ENCODE measurements at regions not wholly inside any gene's neighbourhood (a gene's known extent, or its start where the extent isn't known, plus 50 kb on each side); places are given as distances from the start of the nearest gene placed in this dataset.

DNA sequence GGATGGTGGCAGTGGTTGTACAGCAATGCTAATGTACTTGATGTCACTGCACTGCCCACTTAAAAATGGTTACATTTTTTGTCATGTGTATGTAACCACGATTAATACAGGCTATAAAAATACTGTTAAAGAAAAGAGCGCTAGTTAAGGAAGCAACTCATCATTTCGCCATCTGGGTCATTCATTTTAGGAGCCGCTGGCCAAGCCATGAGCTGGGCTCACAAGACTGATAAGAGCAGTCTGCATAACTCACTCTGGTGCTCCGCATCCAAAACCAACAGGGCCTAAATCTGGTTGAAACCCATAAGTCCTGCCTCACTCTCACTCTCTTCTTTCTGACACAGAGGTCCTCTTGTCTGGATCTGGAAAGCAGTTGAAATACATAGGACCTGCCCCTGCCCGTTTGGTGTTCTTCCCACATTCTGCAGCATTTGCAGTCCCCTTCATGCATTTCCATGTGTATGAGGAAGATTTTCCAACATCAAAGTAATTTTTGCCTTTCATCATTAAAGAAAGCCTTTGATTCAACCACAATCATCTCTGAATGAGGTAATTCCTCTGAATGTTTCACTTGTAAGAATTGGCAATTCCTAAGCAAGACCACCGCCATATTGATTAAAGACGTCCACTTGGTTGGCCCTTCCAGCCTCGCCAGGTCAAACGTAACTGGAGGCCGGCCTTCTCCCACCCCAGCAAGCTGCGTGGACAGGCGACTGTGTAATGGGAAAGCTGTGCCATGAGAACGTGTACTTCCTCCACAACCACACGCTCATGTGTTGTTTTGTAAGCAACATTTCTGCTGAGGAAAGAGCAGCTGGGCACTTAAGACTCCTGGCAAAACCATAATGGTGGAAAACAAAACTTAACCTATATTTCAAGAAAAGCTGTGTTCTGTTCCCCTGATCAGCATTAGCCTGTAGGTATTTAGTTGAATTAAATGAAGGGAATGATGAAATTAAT lies 112.2 kb downstream of the VAPA start:
- TF ChIP-seq, protein P1, sequence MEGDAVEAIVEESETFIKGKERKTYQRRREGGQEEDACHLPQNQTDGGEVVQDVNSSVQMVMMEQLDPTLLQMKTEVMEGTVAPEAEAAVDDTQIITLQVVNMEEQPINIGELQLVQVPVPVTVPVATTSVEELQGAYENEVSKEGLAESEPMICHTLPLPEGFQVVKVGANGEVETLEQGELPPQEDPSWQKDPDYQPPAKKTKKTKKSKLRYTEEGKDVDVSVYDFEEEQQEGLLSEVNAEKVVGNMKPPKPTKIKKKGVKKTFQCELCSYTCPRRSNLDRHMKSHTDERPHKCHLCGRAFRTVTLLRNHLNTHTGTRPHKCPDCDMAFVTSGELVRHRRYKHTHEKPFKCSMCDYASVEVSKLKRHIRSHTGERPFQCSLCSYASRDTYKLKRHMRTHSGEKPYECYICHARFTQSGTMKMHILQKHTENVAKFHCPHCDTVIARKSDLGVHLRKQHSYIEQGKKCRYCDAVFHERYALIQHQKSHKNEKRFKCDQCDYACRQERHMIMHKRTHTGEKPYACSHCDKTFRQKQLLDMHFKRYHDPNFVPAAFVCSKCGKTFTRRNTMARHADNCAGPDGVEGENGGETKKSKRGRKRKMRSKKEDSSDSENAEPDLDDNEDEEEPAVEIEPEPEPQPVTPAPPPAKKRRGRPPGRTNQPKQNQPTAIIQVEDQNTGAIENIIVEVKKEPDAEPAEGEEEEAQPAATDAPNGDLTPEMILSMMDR (conservative IDR thresholded peaks at IDR 0.05) = no peak
- no peak for TF ChIP-seq EZH2 (IDR thresholded peaks at IDR 0.05; ENCODE audit: low read depth)
